GM13976 (cell line): ENCODE measurements at regions not wholly inside any gene's neighbourhood (a gene's known extent, or its start where the extent isn't known, plus 50 kb on each side); places are given as distances from the start of the nearest gene placed in this dataset.
"Not testable (repeated sequence)": the region's sequence is repeated elsewhere in the genome, so short reads cannot be mapped to it uniquely, and the experiment has no call there.

Experiments
- DNase-seq: peaks from one replicate; pipeline ENCODE4 v3.0.0; 2012; ENCODE audit warnings: low spot score
- CTCF ChIP-seq: IDR thresholded peaks from 2 replicates; pipeline ENCODE4 v1.5.1; 2012; ENCODE audit warnings: borderline replicate concordance, mild to moderate bottlenecking; ENCODE audit not compliant: insufficient read depth; ENCODE audit errors: extremely low read depth, missing control alignments, control extremely low read depth
- in situ Hi-C: fragments of 300-500 bp; cut with MboI; formaldehyde crosslinking; loops from one replicate; pipeline ENCODE4 v1.12.0; 2022; ENCODE audit warnings: low sequenced_read_pairs, mixed read lengths, inconsistent platforms; ENCODE audit not compliant: unreplicated experiment

DNA sequence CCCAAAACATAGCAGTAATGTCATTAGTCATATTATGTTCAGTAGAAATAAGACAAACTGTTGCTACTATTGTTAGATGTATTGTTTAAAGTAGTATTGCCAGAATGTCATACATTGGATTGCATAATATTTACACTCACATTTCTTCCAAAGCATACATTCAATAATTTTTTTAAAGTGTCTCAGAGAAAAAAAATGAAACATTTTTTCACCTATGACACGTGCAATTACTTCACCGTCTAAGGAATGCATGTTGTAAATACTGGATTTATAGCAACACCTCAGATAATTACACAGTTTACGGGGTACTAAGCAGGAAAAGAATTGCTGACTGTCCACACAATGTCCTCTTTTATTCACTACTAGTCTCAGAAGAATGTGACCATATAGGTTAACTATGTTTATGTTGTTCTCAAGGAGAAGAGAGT, 162.1 kb downstream of the PCDH18 start:
- TF ChIP-seq CTCF = no peak
- in situ Hi-C loops = no loop called here
- no peak for DNase-seq

GRCh38 chr4:137367620-137368019, 164.7 kb downstream of the PCDH18 start:
- no peak for DNase-seq
- in situ Hi-C loops = no loop called here
- TF ChIP-seq CTCF = no peak

DNA sequence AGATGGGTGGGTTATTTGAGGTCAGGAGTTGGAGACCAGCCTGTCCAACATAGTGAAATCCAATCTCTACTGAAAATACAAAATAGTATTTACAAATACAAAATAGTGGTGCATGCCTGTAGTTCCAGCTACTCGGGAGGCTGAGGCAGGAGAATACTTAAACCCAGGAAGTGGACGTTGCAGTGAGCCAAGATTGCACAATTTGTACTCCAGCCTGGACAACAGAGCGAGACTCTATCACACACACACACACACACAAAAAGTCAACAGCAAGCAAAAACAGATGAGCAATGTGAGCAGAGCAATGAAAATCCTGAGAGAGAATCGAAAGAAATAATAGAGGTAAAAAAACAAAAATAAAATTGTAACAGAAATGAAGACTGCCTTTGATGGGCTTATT, 168.8 kb downstream of the PCDH18 start:
- no peak for DNase-seq
- TF ChIP-seq CTCF = no peak
- in situ Hi-C loops = no loop called here

DNA sequence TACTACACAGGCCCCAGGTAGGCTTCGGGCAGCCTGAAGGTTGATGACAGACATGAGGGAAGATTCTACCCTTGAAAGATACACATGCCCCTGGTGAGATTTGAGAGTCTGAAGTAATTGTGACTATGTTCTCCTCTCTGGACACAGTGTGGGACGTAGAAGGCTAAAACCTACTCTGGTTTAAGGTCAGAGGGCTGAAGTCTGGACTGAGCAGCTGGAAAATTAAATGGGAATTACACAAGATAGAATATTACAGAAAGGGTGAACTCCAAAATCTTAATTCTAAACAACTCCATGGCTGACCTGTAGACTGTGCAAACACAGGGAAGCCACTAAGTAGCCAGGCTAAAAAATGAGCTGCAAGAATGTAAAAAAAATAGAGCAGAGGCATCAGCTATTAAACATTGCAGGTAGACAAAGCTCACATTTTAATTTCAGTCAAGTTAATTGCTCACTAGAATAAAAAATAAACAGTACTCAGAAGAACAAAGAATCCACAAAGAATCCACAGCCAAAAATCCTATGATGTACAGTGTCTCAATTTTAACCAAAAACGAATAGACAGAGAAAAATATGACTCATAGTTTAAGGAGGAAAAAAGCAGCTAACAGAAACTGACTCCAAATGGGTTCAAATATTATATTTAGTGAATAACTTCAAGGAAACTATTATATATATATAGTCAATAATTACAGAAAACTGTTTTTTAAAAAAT, 170.4 kb downstream of the PCDH18 start:
- in situ Hi-C loops = no loop called here
- DNase-seq = no peak
- TF ChIP-seq CTCF = no peak

DNA sequence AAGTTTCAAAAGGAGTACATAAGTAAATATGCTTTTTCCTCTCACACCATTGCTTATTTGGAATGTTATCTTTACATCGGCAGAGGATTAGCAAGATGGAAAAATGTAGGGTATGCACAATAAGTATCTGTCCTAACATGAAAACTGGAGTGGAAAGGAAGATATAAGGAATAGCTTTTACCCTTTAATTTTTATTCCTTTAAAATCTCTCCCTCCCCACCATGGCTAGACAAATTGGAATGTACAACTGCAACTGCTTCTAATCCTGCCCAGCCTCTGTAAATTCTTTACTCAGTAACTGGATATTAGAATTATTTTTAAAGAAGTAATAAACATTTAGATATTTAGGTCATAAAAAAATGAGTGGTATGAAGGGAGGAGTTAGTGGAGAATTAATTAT, 171.5 kb downstream of the PCDH18 start:
- DNase-seq = no peak
- no peak for TF ChIP-seq CTCF
- in situ Hi-C loops = no loop called here

DNA sequence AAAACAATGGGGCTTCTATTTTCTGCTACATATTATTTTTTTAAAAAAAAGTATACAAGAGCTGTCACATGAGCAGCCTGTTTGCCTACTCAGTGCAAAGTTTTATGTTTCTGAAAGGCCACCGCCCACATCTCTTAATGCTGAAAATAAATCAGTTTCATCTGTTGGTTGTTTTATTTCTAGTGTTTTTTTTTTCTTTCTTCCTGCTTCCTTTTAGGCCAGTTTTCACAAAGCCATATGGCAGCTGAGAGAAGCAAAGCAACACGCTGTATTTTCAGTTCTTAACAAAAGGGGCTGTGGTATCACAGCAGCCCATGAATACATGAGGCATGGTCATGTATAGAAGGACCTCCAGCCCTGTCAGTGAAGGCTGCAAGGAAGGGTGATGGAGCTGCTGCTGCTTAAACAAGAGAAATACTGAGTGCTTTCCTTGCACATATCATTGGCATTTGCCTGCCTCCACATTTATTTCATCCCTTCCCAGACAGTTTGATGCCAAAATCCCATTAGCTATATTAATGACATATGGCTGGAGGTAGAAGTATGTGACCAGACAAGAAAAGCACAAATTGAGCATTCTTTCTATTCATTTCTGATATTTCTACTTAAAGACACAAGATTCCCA, 172.5 kb downstream of the PCDH18 start:
- DNase-seq = no peak
- in situ Hi-C loops = no loop called here
- TF ChIP-seq CTCF = no peak

GRCh38 chr4:137354562-137354961, 177.7 kb downstream of the PCDH18 start:
- in situ Hi-C loops, DNase-seq: not testable (repeated sequence)
